Smooth muscle cell (in vitro differentiated cells): ENCODE measurements at regions not wholly inside any gene's neighbourhood (a gene's known extent, or its start where the extent isn't known, plus 50 kb on each side); places are given as distances from the start of the nearest gene placed in this dataset.

Experiments
- DNase-seq: peaks from one replicate; lab custom pipeline; 2025; ENCODE audit not compliant: unreplicated experiment; lab: John Stamatoyannopoulos, UW
- H2AFZ ChIP-seq: fragments of 200-600 bp; sonication (generic); 2 replicates; pipeline ENCODE4 v1.6.0; 2016; ENCODE audit warnings: antibody characterized with exemption, low read depth, mild to moderate bottlenecking
- H3F3A ChIP-seq: fragments of 200-600 bp; sonication (generic); 2 replicates; pipeline ENCODE4 v1.6.0; 2017; ENCODE audit warnings: antibody characterized with exemption, low read depth
- H3K27ac ChIP-seq: fragments of 200-600 bp; sonication (generic); 2 replicates; pipeline ENCODE4 v1.5.1; 2016; ENCODE audit warnings: low read depth, mild to moderate bottlenecking
- H3K27me3 ChIP-seq: fragments of 200-600 bp; sonication (generic); 2 replicates; pipeline ENCODE4 v1.6.1; 2016; ENCODE audit warnings: low read depth, mild to moderate bottlenecking
- H3K36me3 ChIP-seq: fragments of 200-600 bp; sonication (generic); 2 replicates; pipeline ENCODE4 v1.5.1; 2016; ENCODE audit warnings: low read depth
- H3K4me1 ChIP-seq: fragments of 200-600 bp; sonication (generic); 2 replicates; pipeline ENCODE4 v1.5.1; 2016; ENCODE audit warnings: low read depth
- H3K4me2 ChIP-seq: fragments of 200-600 bp; sonication (generic); 2 replicates; pipeline ENCODE4 v1.6.0; 2016; ENCODE audit warnings: mild to moderate bottlenecking
- H3K4me3 ChIP-seq: fragments of 200-600 bp; sonication (generic); 2 replicates; pipeline ENCODE4 v1.5.1; 2016; ENCODE audit warnings: mild to moderate bottlenecking
- H3K79me2 ChIP-seq: fragments of 200-600 bp; sonication (generic); 2 replicates; pipeline ENCODE4 v1.6.0; 2016; ENCODE audit warnings: low read depth, mild to moderate bottlenecking
- H3K9ac ChIP-seq: fragments of 200-600 bp; sonication (generic); 2 replicates; pipeline ENCODE4 v1.6.0; 2016; ENCODE audit warnings: low read depth
- H3K9me3 ChIP-seq: fragments of 200-600 bp; sonication (generic); replicated peaks from 2 replicates; pipeline ENCODE4 v1.5.1; 2016; ENCODE audit warnings: low read depth
- H4K20me1 ChIP-seq: fragments of 200-600 bp; sonication (generic); 2 replicates; pipeline ENCODE4 v1.6.0; 2016; ENCODE audit warnings: low read depth
- WGBS: methylation state at CpG from one replicate; pipeline ENCODE4 v1.1.7; 2016; ENCODE audit warnings: low lambda C conversion rate; 5-methylcytosine and 5-hydroxymethylcytosine counted together
- TF ChIP-seq, protein P1 (sequence below): fragments of 200-600 bp; sonication (generic); IDR thresholded peaks from 2 replicates; pipeline ENCODE4 v1.5.1; 2017; ENCODE audit warnings: borderline replicate concordance, mild to moderate bottlenecking, antibody characterized with exemption; ENCODE audit not compliant: insufficient read depth, poor library complexity, severe bottlenecking

DNA sequence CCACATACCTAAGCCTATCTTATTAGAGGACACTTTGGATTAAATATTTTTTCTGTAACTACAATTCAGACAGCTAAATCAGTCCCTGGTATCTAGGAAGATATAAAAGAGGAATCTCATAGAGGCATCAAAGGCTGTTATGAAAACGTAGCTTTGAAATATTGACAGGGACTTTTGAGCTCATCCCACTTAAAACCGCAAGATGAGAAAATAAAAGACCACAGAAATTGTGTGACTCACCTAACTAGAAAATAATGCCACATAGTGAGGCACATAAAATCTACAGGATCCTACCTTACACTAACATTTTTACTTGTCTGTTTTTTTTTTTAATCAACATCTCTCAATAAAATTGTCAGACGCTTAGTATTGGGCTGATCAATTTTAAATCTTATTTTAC is 686.5 kb upstream of the COX7C start:
- 82% methylated on average over 3 of the region's 3 CpGs for WGBS
- Histone ChIP-seq H3F3A (no peaks in the 10 kb centered on the region), H3K79me2 (no peaks in the 10 kb centered on the region), H4K20me1 (no peaks in the 10 kb centered on the region), H2AFZ (no peak overlapping the region), H3K4me1 (no peaks in the 10 kb centered on the region), H3K36me3 (no peaks in the 10 kb centered on the region), H3K27ac (no peak overlapping the region), H3K27me3 (no peaks in the 10 kb centered on the region), H3K9me3 (no peaks in the 10 kb centered on the region), H3K9ac (no peak overlapping the region), H3K4me3 (no peak overlapping the region), H3K4me2 (no peak overlapping the region)
- no peak for DNase-seq
- TF ChIP-seq, protein P1, sequence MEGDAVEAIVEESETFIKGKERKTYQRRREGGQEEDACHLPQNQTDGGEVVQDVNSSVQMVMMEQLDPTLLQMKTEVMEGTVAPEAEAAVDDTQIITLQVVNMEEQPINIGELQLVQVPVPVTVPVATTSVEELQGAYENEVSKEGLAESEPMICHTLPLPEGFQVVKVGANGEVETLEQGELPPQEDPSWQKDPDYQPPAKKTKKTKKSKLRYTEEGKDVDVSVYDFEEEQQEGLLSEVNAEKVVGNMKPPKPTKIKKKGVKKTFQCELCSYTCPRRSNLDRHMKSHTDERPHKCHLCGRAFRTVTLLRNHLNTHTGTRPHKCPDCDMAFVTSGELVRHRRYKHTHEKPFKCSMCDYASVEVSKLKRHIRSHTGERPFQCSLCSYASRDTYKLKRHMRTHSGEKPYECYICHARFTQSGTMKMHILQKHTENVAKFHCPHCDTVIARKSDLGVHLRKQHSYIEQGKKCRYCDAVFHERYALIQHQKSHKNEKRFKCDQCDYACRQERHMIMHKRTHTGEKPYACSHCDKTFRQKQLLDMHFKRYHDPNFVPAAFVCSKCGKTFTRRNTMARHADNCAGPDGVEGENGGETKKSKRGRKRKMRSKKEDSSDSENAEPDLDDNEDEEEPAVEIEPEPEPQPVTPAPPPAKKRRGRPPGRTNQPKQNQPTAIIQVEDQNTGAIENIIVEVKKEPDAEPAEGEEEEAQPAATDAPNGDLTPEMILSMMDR = no peak

DNA sequence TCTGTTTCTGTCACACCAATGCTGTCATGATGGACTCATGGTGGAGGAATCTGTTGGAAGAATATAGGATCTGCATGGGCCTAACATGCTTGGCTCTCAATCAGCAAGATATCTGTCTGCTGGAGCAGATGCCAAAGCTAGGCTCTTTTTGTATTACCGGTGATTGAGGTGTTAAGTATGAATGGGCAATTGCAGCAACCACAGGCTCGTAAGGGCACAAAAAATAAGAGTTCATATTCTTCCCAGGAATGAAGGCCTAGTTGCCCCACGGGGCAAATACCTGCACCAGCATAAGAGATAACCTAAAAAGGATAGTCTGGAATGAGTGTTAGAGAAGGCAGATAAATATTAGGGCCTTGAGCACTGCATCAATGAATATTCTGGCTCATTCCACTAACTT is 679.5 kb upstream of the COX7C start:
- no peak overlapping the region for H2AFZ ChIP-seq
- TF ChIP-seq, protein P1 = no peak
- no peaks in the 10 kb centered on the region for H3K4me1 ChIP-seq
- H3K36me3 ChIP-seq = no peaks in the 10 kb centered on the region
- no peak for DNase-seq
- 53% methylated on average over 3 of the region's 3 CpGs for WGBS
- no peaks in the 10 kb centered on the region for H3K27me3 ChIP-seq
- H3F3A ChIP-seq = no peaks in the 10 kb centered on the region
- no peak overlapping the region for H3K9ac ChIP-seq
- no peaks in the 10 kb centered on the region for H4K20me1 ChIP-seq
- H3K4me3 ChIP-seq = no peak overlapping the region
- no peaks in the 10 kb centered on the region for H3K79me2 ChIP-seq
- H3K27ac ChIP-seq = no peak overlapping the region
- no peaks in the 10 kb centered on the region for H3K9me3 ChIP-seq
- no peak overlapping the region for H3K4me2 ChIP-seq

DNA sequence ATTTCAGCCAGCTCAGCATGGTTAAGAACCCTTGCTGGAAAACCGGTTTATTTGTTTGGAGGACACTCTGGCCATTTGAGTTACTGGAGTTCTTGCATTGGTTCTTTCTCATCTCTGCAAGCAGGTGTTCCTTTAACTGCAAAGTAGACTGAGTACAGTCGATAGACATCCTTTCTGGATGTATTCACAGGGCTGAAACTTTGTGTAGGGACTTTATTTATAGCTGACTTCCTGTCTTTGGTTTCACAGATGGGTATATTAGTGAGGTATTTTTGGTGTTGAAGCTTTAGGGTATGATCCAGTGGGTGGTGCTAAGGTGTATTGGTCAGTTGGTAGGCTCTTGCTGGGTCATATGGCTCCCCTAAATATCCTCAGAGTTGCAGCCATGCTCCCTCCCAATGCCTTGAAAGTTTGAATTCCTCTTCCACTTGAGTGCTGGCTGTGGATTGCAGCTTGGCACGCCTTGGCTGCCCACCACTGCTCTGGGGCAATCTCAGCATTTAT is 666.0 kb upstream of the COX7C start:
- no peak for DNase-seq
- no peaks in the 10 kb centered on the region for H4K20me1 ChIP-seq
- no peak overlapping the region for H3K4me2 ChIP-seq
- TF ChIP-seq, protein P1 = no peak
- no peak overlapping the region for H2AFZ ChIP-seq
- no peaks in the 10 kb centered on the region for H3K4me1 ChIP-seq
- H3F3A ChIP-seq = no peaks in the 10 kb centered on the region
- no peaks in the 10 kb centered on the region for H3K36me3 ChIP-seq
- no peak overlapping the region for H3K4me3 ChIP-seq
- no peaks in the 10 kb centered on the region for H3K27me3 ChIP-seq
- no peaks in the 10 kb centered on the region for H3K79me2 ChIP-seq
- H3K9ac ChIP-seq = no peak overlapping the region
- no peak overlapping the region for H3K27ac ChIP-seq
- 96% methylated on average over 3 of the region's 3 CpGs for WGBS
- peaks cover 7% of the 10 kb centered on the region for H3K9me3 ChIP-seq

DNA sequence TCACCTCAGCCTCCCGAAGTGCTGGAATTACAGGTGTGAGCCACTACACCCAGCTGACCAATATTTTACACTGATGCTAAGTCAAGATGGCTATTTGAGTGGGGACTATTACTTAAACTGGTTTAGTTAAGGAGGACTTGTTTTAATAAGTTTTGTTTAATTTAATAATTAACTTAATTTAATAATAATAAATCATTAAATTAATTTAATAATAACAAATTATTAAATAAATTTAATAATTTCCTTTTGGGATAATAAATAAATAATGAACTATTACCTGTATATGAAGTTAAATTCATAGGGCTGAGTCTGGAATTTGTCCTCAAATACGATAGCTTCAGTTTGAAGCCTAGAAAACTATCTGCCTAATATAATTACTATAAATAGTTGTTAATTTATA is 665.1 kb upstream of the COX7C start:
- Histone ChIP-seq H2AFZ (no peak overlapping the region), H3K27me3 (no peaks in the 10 kb centered on the region), H3K9ac (no peak overlapping the region), H3K9me3 (peaks cover 7% of the 10 kb centered on the region), H3K4me2 (no peak overlapping the region), H3K79me2 (no peaks in the 10 kb centered on the region), H3K36me3 (no peaks in the 10 kb centered on the region), H3K4me3 (no peak overlapping the region), H3F3A (no peaks in the 10 kb centered on the region), H3K27ac (no peak overlapping the region), H3K4me1 (no peaks in the 10 kb centered on the region), H4K20me1 (no peaks in the 10 kb centered on the region)
- DNase-seq = no peak
- TF ChIP-seq, protein P1 = no peak
- 96% methylated on average over 2 of the region's 2 CpGs for WGBS
